ENCODE measurements at regions not wholly inside any gene's neighbourhood (a gene's known extent, or its start where the extent isn't known, plus 50 kb on each side); places are given as distances from the start of the nearest gene placed in this dataset.

DNA sequence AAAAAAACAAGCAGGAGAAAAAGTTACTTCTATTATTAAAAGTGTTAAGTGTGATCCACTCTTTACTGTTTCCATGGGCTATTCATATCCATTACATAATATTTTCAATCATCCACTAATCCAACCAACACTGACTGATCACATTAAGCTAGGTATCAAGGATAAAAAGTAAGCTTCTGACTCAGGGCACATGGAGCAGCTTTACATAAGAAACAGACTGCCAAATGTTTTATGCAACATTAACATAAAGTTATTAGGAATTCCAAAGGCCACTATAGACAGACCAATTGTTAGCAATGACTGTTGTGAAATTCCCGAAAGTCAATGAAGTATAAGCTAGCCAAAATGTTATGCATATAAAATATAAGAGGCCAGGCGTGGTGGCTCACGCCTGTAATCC is 277.6 kb downstream of the ZEB2 start:
- no peak for DNase-seq (ENCODE audit: low read depth in 2 of 2)

DNA sequence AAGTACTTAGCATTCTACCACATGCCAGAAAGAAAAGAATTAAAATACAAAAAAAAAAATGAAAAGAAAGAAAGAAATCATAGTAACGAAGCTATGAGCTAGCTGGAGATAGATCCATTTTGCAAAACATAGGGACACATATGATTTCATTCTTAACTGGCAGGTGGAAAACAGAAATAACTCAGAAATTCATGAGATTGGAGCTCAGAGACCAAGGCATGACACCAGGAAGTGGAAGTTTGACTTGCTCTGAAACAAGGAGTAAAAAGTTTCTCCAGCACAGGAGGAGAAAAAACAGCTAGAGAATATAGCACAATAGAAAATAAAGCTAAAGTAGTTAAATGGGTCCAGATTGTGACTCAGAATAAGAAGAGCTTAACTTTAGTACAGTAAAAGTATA is 278.1 kb downstream of the ZEB2 start:
- no peak for DNase-seq (ENCODE audit: low read depth in 2 of 2)

DNA sequence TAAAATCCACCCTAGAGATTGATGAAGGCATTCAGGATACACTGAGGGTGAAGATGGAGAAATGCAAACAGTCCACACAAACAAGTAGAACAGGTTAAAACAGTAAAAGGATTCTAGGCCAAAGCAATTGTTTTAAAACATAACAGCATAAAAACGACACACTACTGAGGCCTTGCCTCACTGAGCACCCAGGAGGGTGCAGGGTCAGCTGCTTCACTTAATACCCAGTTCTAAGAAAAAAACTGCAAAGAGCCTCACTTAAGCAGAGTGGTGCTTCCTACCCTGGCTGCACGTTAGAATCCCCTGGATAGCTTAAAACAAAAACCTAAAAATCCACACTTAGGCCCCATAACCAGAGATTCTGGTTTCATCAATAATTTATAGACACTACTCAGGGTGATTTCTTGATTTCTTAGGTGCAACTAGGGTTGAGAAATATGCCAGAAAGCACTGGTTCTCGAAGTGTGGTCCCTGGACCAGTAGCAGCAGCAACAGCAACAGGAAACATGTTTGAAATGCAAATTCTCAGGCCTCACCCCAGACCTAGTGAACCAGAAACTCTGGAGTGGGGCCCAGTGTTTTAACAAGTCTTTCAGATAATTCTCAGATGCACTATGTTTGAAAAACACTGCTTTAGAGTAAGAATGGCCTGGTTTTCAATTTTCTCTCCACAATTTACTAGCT is 279.1 kb downstream of the ZEB2 start:
- no peak for DNase-seq (ENCODE audit: low read depth in 2 of 2)

DNA sequence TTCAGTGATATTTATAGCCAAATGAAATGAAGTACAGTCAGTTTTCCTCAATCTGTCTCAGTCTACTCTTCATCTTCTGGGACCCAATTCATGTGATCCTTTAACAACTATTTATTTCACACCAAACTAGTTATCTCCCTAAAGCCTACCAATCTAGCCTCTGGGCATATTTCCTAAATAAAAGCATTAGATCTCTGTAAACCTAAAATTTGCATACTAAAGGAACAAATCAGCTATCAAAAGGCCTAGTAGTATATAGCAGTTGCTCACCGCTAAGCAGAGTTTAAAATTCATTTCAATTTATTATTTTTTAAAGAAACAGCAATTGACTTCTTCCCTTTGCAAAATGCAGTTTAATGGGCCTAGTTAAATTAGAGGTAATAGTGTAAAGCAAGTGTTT is 280.2 kb downstream of the ZEB2 start:
- no peak for DNase-seq (ENCODE audit: low read depth in 2 of 2)

DNA sequence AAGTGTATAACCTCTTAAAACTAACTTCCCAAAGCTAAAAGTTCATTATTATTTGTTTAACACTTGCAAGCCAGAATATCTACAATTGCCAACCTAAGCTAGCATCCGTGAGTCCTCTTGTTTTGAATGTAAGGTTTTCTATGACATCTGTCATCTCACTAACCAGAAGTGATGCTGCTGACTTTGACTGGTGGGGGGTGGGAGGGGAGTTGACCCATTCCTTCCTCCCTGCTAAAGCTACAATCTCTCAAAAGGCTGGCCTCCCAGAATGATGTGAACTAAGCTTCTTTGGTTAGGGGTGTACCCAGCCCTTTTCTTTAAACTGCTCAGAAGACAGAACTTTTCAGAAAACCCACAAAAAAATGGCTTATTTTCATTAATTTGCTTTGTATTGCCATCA is 280.6 kb downstream of the ZEB2 start:
- no peak for DNase-seq (ENCODE audit: low read depth in 2 of 2)

DNA sequence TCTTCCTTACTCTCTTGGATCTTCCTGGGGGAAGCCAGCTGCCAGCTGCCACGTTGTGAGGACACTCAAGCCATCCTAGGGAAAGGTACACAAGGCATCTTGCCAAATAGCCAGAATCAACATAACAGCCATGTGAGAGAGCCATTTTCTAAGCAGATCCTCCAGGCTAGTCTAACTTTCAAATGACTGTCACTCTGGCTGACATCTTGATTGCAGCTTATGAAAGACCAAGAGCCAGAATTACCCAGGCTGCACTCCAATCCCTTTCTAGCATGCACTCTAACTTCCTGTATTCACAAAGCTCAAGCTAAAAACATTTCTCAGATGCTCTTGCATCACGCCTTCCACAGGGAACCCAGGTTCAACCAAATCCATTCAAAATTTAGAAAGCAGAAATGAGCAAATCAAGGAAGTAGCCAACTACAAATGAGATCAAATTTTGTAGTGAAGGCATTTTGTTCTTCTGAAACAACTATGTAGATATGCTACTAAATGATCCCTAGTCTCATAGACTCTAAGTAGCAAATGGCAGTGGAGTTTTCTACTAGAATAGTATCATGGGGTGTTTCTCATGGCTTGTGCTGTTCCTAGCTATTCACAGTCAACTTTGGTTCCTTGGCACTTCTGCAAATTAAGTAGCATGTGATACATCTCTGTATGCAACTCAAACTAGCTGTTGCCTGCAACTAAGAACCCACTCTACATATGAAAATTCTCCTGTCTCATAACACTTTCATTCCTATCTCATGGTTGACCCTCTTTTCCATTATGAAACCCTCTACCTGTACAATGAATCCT is 281.9 kb downstream of the ZEB2 start:
- DNase-seq (ENCODE audit: low read depth in 2 of 2), result no peak

DNA sequence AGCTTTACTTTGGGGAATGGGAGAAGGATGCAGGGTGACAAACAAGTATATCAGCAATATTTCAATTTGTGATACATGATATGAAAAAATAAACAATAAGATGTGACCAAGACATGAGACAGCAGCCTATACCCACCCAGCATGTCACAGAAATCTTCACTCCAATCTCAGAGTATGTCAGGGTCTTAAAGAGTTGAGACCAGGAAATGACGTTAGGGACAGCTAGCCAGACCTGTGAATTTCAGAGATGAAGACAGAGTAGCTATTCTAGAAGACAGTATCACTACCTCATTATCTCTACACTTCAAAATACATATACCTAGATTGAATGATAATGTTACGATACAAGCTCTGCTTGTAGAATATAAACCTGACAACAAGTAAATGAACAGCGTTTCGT is 282.8 kb downstream of the ZEB2 start:
- DNase-seq (ENCODE audit: low read depth in 2 of 2), result no peak

DNA sequence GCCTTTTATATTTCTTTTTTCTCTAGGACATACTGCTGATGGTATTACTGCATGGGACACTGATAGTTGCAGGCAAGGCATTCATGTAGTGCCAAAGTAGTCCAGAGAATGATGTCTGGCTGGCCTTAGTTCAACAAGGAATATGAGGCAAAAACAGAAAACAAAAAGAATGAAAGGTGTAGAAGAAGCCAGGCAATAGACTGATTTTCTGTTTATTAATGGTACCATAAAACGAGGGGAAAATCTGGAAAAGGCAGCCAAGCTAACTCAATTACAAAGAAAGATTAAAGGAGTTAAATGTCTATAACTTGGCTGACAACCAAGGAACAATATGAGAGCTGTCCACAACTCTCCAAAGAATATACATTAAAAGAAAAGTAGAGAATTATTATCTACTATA is 284.9 kb downstream of the ZEB2 start:
- no peak for DNase-seq (ENCODE audit: low read depth in 2 of 2)

DNA sequence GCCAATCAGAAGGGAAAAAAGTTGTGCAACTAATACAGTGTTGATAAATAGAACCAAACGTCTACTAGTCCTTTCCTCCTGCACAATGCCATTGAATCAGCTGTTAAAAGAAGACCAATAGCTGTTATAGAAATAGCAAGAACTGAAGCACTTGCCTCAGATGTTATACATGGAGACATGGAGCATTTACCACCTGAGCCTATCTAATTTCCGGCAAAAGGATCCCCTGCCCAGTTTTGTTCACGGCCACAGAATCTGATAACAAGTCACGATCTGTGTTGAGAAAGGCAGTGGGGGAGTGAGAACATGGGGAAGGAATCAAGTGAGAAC is 285.4 kb downstream of the ZEB2 start:
- no peak for DNase-seq (ENCODE audit: low read depth in 2 of 2)

DNA sequence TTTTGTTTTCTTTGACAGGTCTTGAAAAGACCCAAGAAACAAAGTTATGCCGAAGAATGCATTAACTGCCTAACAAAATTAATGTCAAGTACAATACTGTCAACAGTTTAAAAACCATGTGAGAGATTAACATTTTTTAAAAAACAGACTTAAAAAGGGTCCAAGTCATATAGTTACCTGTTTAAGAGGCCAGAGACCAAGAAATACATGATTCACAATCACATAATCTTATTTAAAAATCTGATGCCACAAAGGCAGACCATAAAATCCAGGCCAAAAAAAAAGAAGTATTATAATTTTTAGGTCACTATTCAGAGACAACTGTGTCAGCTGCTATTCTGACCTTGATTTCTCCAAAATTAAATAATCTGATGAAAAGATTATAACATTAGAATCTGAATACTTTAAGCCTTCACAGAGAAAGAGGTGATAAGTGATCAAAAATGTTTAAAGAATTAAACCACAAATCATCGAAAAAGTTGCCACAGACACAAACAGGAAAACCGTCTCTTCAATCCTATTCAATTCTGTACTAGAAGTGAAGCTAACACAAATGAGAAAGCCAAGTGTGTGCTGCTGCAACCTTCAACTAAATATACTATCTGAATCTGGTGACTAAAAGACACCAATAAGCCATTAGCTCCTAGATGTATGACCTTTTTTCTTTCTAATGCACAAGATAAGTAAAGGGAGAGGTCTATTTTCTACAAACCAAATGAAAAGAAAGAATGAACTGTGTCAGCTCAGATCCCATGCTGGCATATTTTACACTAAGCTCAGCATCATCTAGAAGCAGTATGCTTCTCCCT is 286.0 kb downstream of the ZEB2 start:
- DNase-seq (ENCODE audit: low read depth in 2 of 2), result no peak

DNA sequence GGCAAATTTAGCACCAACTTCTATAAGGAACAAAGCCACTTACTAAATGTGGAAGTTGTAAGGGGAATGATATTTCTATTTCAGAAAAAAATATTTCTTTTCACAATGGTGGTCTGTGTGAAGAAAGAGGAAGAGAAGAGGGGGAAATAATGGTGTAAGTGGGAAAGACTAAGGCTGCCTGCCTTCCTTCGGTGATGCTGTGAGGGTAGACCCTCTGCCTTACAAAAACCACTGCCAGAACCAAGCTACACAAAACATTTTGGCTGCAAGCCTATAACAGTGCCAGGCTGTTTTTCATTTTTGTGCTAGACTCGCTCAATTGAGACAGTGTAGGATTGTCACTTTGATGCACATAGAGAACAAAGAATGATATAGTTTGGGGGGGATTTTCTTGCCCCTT is 286.6 kb downstream of the ZEB2 start:
- no peak for DNase-seq (ENCODE audit: low read depth in 2 of 2)

DNA sequence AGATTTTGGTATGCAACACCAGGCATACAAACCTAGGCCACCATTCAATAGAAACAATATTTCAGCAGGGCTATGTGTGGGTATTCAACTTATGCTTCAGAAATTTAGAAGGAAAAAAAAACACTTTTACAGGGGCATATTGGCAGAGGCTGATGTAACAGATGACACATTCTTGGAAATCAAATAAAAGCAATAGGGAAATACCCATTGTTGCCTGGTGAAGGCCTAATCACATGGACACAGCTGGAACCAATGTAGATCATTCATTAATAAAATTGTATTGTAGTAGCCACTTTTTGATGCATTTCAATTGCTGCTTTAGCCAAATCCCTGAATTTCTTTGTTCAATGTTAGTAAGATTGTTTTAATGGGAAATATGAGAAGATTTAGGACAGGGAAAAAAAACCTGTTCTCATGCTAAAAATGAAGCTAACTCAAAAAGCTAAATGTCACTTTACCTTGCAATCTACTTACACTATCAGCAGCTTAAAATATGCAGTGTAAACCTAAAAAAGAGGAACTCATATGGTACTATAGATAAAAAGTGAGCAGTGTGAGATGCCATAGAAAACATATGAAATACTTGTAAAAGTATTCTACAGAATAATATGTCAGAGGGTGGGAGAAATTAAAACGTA is 289.4 kb downstream of the ZEB2 start:
- DNase-seq (ENCODE audit: low read depth in 2 of 2), result no peak

DNA sequence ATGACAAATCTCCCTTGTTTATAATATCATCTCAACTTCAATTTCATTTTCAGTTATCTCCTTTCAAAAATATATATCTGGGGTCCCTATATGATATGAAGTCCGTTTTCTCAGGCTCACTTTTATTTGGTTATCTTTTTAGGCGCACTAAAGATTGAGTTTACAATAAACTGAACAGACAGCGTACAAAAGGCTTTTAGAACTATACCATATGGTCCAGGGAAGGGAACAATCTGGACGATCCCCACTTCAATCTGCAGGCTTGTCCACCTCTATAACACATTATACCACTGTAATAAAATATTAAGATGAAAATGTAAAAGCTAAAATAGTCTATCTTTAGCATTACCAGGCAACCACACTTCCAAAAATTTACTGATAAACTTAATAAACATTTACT is 289.9 kb downstream of the ZEB2 start:
- DNase-seq (ENCODE audit: low read depth in 2 of 2), result no peak

DNA sequence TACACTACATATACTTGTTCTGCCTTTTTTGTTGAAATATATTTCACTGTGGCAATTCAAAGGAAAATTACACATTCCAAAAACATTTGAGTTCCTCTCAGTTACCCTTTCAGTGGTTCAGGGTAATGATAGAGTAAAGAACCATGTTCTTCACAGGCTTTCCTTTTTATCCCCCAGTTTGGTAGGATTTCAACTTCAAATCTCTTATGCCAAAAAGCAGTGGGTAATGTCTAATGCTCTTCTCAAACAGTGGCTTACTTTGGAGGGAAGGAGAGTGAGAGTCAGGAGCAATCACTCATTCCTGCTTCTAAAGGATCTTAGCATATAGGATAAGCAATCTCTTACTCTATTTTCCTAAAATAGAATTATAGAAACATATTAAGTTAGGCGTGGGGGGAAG is 290.6 kb downstream of the ZEB2 start:
- no peak for DNase-seq (ENCODE audit: low read depth in 2 of 2)

DNA sequence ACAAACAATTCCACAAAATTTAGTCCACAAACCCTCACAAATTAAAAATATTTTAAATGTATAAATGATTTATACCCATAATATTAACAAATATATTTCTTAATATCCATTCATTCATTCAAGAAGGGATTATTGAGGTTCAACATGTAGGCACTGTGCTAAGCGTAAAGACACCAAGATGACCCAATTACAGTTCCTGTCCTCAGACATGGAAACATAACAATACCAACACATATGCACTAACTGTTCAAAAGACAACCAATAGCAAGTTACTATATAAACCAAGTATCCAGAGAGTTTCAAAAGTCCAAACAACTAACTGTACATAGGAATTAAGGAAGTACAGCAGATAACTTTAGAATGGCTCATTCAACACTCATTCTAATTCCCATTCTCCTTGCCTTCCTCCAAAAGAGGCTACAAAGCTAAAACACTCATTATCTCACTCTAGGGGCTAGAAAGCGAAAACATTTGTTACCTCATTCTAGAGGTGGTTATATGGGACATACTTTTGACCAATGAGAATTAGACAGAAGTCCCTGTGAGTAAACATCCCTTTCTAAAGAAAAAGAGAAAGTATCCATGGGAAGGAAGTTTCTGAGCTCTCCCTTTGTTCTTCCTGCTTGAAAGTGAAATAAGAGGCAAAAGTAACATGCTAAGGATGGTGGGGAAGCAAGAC is 292.4 kb downstream of the ZEB2 start:
- DNase-seq (ENCODE audit: low read depth in 2 of 2), result no peak

DNA sequence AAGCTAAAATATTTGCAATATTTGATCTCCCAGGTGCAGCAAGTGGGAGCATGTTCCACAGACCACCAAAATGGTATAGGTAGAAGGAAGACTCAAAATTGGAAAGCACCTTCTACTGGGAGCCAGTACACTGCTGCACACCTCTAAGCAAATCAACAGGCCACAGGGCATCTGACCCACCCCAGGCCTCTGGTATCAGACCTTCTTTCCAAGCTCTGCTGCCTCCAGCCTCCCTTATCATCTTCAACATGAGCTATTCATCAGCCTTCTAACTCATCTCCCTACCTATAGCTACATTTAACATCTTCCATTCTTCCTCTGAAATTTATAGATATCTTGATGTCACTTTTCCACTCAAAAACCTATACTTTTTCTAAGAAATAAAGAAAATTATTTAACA is 294.8 kb downstream of the ZEB2 start:
- no peak for DNase-seq (ENCODE audit: low read depth in 2 of 2)

DNA sequence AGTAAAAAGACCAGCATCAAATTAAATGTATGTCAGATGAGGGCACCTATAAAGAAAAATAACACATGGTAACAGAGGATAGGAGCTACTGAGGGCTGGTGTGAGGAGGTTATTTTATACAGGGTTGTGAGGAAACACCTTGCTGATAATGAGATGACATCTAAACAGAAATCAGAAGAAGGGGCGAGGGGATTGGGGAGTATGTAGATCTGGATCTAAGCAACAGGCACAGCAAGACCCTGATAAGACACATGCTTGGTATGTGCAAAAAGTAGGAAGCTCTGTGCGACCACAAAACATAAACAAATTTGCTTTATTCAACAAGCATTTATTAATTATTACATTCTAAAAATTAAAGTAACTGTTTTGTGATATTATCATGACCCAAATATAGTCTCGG is 295.4 kb downstream of the ZEB2 start:
- DNase-seq (ENCODE audit: low read depth in 2 of 2), result no peak

DNA sequence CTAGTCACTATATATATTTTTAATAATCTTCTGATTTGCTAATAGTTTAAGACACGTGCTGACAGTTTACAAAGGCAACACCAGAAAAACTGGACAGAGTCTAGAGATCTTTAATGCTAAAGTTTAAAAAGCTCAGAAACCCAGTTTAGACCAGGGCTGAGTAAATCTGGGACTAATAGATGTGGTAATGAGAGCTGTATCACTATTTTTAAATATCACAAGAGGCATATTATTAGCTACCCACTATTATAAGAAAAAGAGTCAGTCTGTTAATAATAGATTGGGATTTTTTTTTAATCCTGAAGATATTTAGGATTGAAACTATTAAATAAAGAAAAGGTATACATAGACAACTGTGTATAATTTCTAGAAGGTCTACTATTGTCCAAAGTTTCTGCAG is 299.9 kb downstream of the ZEB2 start:
- DNase-seq (ENCODE audit: low read depth in 2 of 2), result no peak

DNA sequence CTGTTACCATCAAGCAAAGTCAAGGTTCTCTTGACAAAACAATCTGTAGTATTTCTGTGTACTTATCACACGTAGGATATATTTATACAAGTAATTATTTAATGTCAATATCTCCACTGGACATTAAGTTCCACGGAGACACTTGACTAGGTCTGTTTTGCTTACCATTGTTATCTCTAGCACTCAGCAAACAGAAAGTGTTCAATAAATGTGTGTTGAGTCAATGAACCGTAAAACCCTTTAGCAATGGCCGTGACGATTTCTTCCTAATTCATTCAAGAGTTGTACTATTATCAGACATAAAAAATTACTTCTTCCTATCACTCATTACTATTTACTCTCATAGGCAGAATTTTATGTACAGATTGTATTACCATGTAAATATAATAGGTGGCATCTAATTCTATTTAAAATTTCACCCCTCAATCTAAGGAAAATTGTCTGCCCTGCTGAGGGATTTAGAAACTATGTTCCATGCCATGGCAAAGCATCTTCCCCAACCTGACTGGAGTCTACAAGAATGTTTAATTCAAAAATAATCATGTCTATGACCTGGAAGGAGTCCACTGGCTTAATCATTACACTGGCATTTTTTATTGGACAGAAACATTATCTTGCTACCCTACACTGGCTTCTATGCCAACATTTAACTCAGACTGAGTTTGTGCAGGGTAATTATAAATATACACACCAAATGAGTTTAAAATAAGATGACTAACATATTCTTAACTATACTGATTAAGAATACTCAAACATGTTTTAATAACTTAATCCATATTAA is 301.9 kb downstream of the ZEB2 start:
- no peak for DNase-seq (ENCODE audit: low read depth in 2 of 2)

DNA sequence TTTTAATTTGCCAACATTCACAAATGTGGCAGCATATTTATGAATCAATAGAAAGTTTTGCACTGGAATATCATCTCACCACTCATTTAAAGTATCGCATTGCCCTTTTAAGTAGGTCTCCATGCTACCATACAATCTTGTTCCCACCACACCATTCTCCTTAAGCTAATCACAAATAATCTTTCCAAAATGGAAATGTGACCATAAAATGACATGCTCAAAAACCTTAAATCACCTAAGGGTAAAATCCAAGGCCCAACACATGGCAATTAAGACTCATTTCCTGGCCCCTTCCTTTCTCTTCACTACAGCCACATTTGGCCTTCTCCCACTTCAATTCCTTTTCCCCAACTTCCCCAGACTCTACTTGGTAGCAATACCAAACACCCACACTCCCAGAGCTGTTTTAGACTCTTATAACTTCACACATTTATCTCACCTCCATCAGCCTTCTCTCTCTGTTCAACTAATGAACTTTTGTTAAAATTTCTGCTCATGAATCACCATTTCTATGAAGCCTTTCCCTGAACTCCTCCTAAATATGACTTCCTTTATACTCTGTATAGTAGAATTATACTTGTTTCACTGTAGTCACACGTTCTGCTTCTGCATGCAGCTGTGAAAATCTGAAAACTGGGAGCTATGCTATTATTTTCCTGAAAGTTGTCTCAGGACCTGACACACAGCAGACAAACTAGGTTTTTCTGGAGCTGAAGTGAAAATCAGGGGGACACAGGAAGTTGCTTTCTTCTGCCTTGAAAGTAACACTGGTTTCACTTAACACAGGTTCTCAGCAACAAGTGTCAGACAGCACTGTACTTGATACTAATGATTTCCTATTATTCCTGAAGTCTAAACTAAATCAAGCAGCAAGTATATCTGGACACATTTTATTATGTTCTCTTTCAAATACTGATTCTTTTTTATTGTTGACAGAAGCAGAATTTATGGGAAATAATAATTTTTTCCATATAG is 303.9 kb downstream of the ZEB2 start:
- no peak for DNase-seq (ENCODE audit: low read depth in 2 of 2)

All from stimulated activated CD8-positive, alpha-beta memory T cell treated with anti-CD3 and anti-CD28 coated beads, Interleukin-2, amount 100 ng/mL, for 1 hour (primary cell).